Breast epithelium (tissue), 3 donors: ENCODE measurements at regions not wholly inside any gene's neighbourhood (a gene's known extent, or its start where the extent isn't known, plus 50 kb on each side); places are given as distances from the start of the nearest gene placed in this dataset.

Source experiments
- POLR2A ChIP-seq: fragments of 450-650 bp; IDR thresholded peaks from one replicate; pipeline ENCODE4 v1.6.1; 2016; ENCODE audit warnings: antibody characterized with exemption, mild to moderate bottlenecking, moderate library complexity
- TF ChIP-seq, protein P1 (sequence below), 3 donors: fragments of 450-650 bp; IDR thresholded peaks; one replicate each; pipeline ENCODE4 v1.5.1; 2016 to 2017; ENCODE audit warnings: antibody characterized with exemption in 3 of 3, mild to moderate bottlenecking in 3 of 3, moderate library complexity in 3 of 3

DNA sequence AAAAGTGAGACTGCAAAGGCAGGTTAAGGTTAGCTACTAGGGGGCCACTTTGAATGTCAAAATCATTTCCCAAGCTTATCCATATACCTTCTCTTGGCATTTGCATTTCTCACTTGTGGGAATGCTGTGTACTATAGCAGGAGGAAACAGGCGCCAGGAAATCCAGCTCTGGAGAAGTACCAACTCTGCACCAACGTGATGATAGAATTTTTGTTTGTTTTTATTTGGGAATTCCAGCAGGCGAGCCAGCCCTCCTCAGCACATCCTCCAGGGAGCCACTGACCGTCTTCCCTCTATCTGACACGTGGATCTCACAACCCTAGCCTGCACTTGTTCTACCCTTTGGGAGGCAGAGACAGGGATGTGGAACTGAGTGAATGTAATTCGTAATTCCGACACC lies 318.0 kb downstream of the ACTL7B start:
- TF ChIP-seq, protein P1, sequence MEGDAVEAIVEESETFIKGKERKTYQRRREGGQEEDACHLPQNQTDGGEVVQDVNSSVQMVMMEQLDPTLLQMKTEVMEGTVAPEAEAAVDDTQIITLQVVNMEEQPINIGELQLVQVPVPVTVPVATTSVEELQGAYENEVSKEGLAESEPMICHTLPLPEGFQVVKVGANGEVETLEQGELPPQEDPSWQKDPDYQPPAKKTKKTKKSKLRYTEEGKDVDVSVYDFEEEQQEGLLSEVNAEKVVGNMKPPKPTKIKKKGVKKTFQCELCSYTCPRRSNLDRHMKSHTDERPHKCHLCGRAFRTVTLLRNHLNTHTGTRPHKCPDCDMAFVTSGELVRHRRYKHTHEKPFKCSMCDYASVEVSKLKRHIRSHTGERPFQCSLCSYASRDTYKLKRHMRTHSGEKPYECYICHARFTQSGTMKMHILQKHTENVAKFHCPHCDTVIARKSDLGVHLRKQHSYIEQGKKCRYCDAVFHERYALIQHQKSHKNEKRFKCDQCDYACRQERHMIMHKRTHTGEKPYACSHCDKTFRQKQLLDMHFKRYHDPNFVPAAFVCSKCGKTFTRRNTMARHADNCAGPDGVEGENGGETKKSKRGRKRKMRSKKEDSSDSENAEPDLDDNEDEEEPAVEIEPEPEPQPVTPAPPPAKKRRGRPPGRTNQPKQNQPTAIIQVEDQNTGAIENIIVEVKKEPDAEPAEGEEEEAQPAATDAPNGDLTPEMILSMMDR (IDR thresholded peaks at IDR 0.05), result no peak
- TF ChIP-seq POLR2A, result no peak
